Gastroesophageal sphincter (tissue), 4 donors: ENCODE measurements at regions not wholly inside any gene's neighbourhood (a gene's known extent, or its start where the extent isn't known, plus 50 kb on each side); places are given as distances from the start of the nearest gene placed in this dataset.

Source experiments
- small RNA-seq, 4 donors: library from RNA; depleted of rRNA; stranded (forward); fragments of <200 nt; gene quantifications; one replicate each; pipeline ENCODE3, GENCODE V24; 2016

Small RNA genes in the stretch of these regions (small RNA-seq; reads per million reads assigned to genes)
- gene RNU6-1265P = 0 to 0.13 (median 0) reads per million in 4 donors
